Activated CD4-positive, alpha-beta memory T cell treated with anti-CD3 and anti-CD28 coated beads for 36 hours (primary cell): ENCODE measurements at regions not wholly inside any gene's neighbourhood (a gene's known extent, or its start where the extent isn't known, plus 50 kb on each side); places are given as distances from the start of the nearest gene placed in this dataset.
A peak's percentile ranks its signal among the peaks of the same experiment; 100 is the strongest.

ENCODE experiments used
- CTCF ChIA-PET: fragments of 350-600 bp; sonication (Branson Sonifier 250); formaldehyde crosslinking; loops from one replicate; lab custom pipeline; 2021; ENCODE audit warnings: antibody characterized with exemption, inconsistent platforms; lab: Charles Lee
- POLR2A ChIA-PET: fragments of 350-600 bp; sonication (Branson Sonifier 250); formaldehyde crosslinking; loops from one replicate; lab custom pipeline; 2021; ENCODE audit warnings: antibody characterized with exemption; lab: Charles Lee
- DNase-seq: peaks from one replicate; pipeline ENCODE4 v3.0.0-alpha.2; 2020
- H3K27ac Mint-ChIP-seq: one replicate; pipeline ENCODE4 v1.8.0; 2021; ENCODE audit warnings: mixed read lengths
- H3K27me3 Mint-ChIP-seq: one replicate; pipeline ENCODE4 v1.8.0; 2021; ENCODE audit warnings: mixed read lengths
- H3K36me3 Mint-ChIP-seq: one replicate; pipeline ENCODE4 v1.8.0; 2021; ENCODE audit warnings: mixed read lengths
- H3K4me1 Mint-ChIP-seq: one replicate; pipeline ENCODE4 v1.8.0; 2021; ENCODE audit warnings: low read depth, mixed read lengths
- H3K4me3 Mint-ChIP-seq: one replicate; pipeline ENCODE4 v1.8.0; 2021; ENCODE audit warnings: mild to moderate bottlenecking, mixed read lengths
- H3K9me3 Mint-ChIP-seq: one replicate; pipeline ENCODE4 v1.8.0; 2021; ENCODE audit warnings: mixed read lengths
- intact Hi-C: fragments of 100-400 bp; cut with micrococcal nuclease; formaldehyde crosslinking; loops from one replicate; pipeline ENCODE4 v1.15.1; 2023

- no peaks in the 10 kb centered on the region for H3K36me3 Mint-ChIP-seq
- no peak overlapping the region for H3K27ac Mint-ChIP-seq
- ChIA-PET CTCF (no interaction called here), POLR2A (no interaction called here)
- peaks cover 1% of the 10 kb centered on the region for H3K27me3 Mint-ChIP-seq
- DNase-seq = peak; percentile 14
- no peaks in the 10 kb centered on the region for H3K9me3 Mint-ChIP-seq
- intact Hi-C loops = loop anchor here (1.0 to 5.0 kb wide), 3 partner anchors 44 to 301 kb away; no protein-coding TSS in a partner anchor
- peaks cover 4% of the 10 kb centered on the region for H3K4me1 Mint-ChIP-seq
- no peak overlapping the region for H3K4me3 Mint-ChIP-seq
Observed at GRCh38 chr6:100171533-100172321, 177.7 kb upstream of the MCHR2 start.

- Mint-ChIP-seq H3K9me3 (no peaks in the 10 kb centered on the region), H3K27ac (no peak overlapping the region), H3K27me3 (peaks cover 4% of the 10 kb centered on the region), H3K36me3 (no peaks in the 10 kb centered on the region), H3K4me1 (peaks cover 4% of the 10 kb centered on the region), H3K4me3 (no peak overlapping the region)
- ChIA-PET POLR2A (no interaction called here), CTCF (no interaction called here)
- intact Hi-C loops = no loop called here
- DNase-seq = no peak
Observed at GRCh38 chr6:100168148-100168547, 174.1 kb upstream of the MCHR2 start.

- H3K36me3 Mint-ChIP-seq = no peaks in the 10 kb centered on the region
- ChIA-PET CTCF (no interaction called here), POLR2A (no interaction called here)
- no peak overlapping the region for H3K27ac Mint-ChIP-seq
- intact Hi-C loops = no loop called here
- no peak overlapping the region for H3K4me3 Mint-ChIP-seq
- peaks cover 4% of the 10 kb centered on the region for H3K4me1 Mint-ChIP-seq
- no peak for DNase-seq
- H3K9me3 Mint-ChIP-seq = no peaks in the 10 kb centered on the region
- H3K27me3 Mint-ChIP-seq = peaks cover 4% of the 10 kb centered on the region
Observed at GRCh38 chr6:100167585-100167984, 173.6 kb upstream of the MCHR2 start.

GRCh38 chr6:100166956-100167355, 172.9 kb upstream of the MCHR2 start:
- Mint-ChIP-seq H3K4me1 (no peaks in the 10 kb centered on the region), H3K27ac (no peak overlapping the region), H3K9me3 (no peaks in the 10 kb centered on the region), H3K27me3 (peaks cover 4% of the 10 kb centered on the region), H3K36me3 (no peaks in the 10 kb centered on the region), H3K4me3 (no peak overlapping the region)
- intact Hi-C loops = no loop called here
- ChIA-PET POLR2A (no interaction called here), CTCF (no interaction called here)
- DNase-seq = no peak

- Mint-ChIP-seq H3K4me3 (no peak overlapping the region), H3K9me3 (no peaks in the 10 kb centered on the region), H3K36me3 (no peaks in the 10 kb centered on the region), H3K4me1 (no peaks in the 10 kb centered on the region), H3K27me3 (peaks cover 4% of the 10 kb centered on the region), H3K27ac (no peak overlapping the region)
- no peak for DNase-seq
- ChIA-PET POLR2A (no interaction called here), CTCF (no interaction called here)
- intact Hi-C loops = no loop called here
Observed at GRCh38 chr6:100165442-100165841, 171.4 kb upstream of the MCHR2 start.

- no peak overlapping the region for H3K27ac Mint-ChIP-seq
- no peaks in the 10 kb centered on the region for H3K4me1 Mint-ChIP-seq
- CTCF ChIA-PET = no interaction called here
- POLR2A ChIA-PET = no interaction called here
- no peaks in the 10 kb centered on the region for H3K36me3 Mint-ChIP-seq
- DNase-seq = no peak
- H3K27me3 Mint-ChIP-seq = peaks cover 6% of the 10 kb centered on the region
- H3K9me3 Mint-ChIP-seq = no peaks in the 10 kb centered on the region
- no peak overlapping the region for H3K4me3 Mint-ChIP-seq
- intact Hi-C loops = no loop called here
Observed at GRCh38 chr6:100163035-100163434, 169.0 kb upstream of the MCHR2 start.

GRCh38 chr6:100161782-100162365, 167.9 kb upstream of the MCHR2 start:
- Mint-ChIP-seq H3K27ac (no peak overlapping the region), H3K4me1 (no peaks in the 10 kb centered on the region), H3K9me3 (no peaks in the 10 kb centered on the region), H3K36me3 (no peaks in the 10 kb centered on the region), H3K4me3 (no peak overlapping the region), H3K27me3 (peaks cover 5% of the 10 kb centered on the region)
- CTCF ChIA-PET = no interaction called here
- no peak for DNase-seq
- intact Hi-C loops = no loop called here
- POLR2A ChIA-PET = no interaction called here

GRCh38 chr6:100160930-100161329, 166.9 kb upstream of the MCHR2 start:
- Mint-ChIP-seq H3K4me3 (no peak overlapping the region), H3K27me3 (peaks cover 5% of the 10 kb centered on the region), H3K27ac (no peak overlapping the region), H3K4me1 (no peaks in the 10 kb centered on the region), H3K9me3 (no peaks in the 10 kb centered on the region), H3K36me3 (no peaks in the 10 kb centered on the region)
- ChIA-PET CTCF (no interaction called here), POLR2A (no interaction called here)
- intact Hi-C loops = no loop called here
- no peak for DNase-seq

- CTCF ChIA-PET = no interaction called here
- DNase-seq = no peak
- POLR2A ChIA-PET = no interaction called here
- H3K4me3 Mint-ChIP-seq = no peak overlapping the region
- no peak overlapping the region for H3K27ac Mint-ChIP-seq
- H3K36me3 Mint-ChIP-seq = no peaks in the 10 kb centered on the region
- intact Hi-C loops = no loop called here
- no peaks in the 10 kb centered on the region for H3K9me3 Mint-ChIP-seq
- peaks cover 2% of the 10 kb centered on the region for H3K27me3 Mint-ChIP-seq
- H3K4me1 Mint-ChIP-seq = no peaks in the 10 kb centered on the region
Observed at GRCh38 chr6:100155141-100155540, 161.1 kb upstream of the MCHR2 start.

- ChIA-PET CTCF (no interaction called here), POLR2A (interaction anchor here (1.1 kb wide), 1 partner anchor 1618 kb away, joined by 3 read pairs; no protein-coding TSS in a partner anchor)
- Mint-ChIP-seq H3K4me3 (no peak overlapping the region), H3K27me3 (peaks cover 2% of the 10 kb centered on the region), H3K36me3 (no peaks in the 10 kb centered on the region), H3K27ac (no peak overlapping the region), H3K4me1 (no peaks in the 10 kb centered on the region), H3K9me3 (no peaks in the 10 kb centered on the region)
- DNase-seq = no peak
- intact Hi-C loops = no loop called here
Observed at GRCh38 chr6:100153636-100154275, 159.7 kb upstream of the MCHR2 start.

GRCh38 chr6:100152201-100152600, 158.2 kb upstream of the MCHR2 start:
- POLR2A ChIA-PET = no interaction called here
- intact Hi-C loops = no loop called here
- DNase-seq = no peak
- Mint-ChIP-seq H3K4me1 (no peaks in the 10 kb centered on the region), H3K27me3 (no peaks in the 10 kb centered on the region), H3K4me3 (no peak overlapping the region), H3K27ac (no peak overlapping the region), H3K36me3 (no peaks in the 10 kb centered on the region), H3K9me3 (no peaks in the 10 kb centered on the region)
- CTCF ChIA-PET = no interaction called here

GRCh38 chr6:100144991-100145390, 151.0 kb upstream of the MCHR2 start:
- DNase-seq = no peak
- CTCF ChIA-PET = no interaction called here
- Mint-ChIP-seq H3K9me3 (no peaks in the 10 kb centered on the region), H3K27ac (no peak overlapping the region), H3K36me3 (no peaks in the 10 kb centered on the region), H3K4me3 (no peak overlapping the region), H3K4me1 (no peaks in the 10 kb centered on the region), H3K27me3 (no peaks in the 10 kb centered on the region)
- intact Hi-C loops = no loop called here
- POLR2A ChIA-PET = no interaction called here
